Ishikawa (cell line): ENCODE measurements at regions not wholly inside any gene's neighbourhood (a gene's known extent, or its start where the extent isn't known, plus 50 kb on each side); places are given as distances from the start of the nearest gene placed in this dataset.
A peak's percentile ranks its signal among the peaks of the same experiment; 100 is the strongest.

Experiments
- CEBPB ChIP-seq: IDR thresholded peaks from 2 replicates; pipeline ENCODE4 v1.6.1; 2012
- CREB1 ChIP-seq: IDR thresholded peaks from 2 replicates; pipeline ENCODE4 v1.6.1; 2012; ENCODE audit warnings: low read depth
- EGR1 ChIP-seq: IDR thresholded peaks from 2 replicates; pipeline ENCODE4 v1.6.1; 2012
- EP300 ChIP-seq: IDR thresholded peaks from 2 replicates; pipeline ENCODE4 v1.6.1; 2012; ENCODE audit warnings: borderline replicate concordance
- FOXM1 ChIP-seq: IDR thresholded peaks from 2 replicates; pipeline ENCODE4 v1.6.1; 2012; ENCODE audit warnings: low read depth, borderline replicate concordance
- NFIC ChIP-seq: IDR thresholded peaks from 2 replicates; pipeline ENCODE4 v1.6.1; 2012
- RAD21 ChIP-seq: IDR thresholded peaks from 2 replicates; pipeline ENCODE4 v1.6.1; 2012; ENCODE audit warnings: low read depth
- TAF1 ChIP-seq: IDR thresholded peaks from 2 replicates; pipeline ENCODE4 v1.6.1; 2012; ENCODE audit warnings: low read depth, mild to moderate bottlenecking
- TCF12 ChIP-seq: IDR thresholded peaks from 2 replicates; pipeline ENCODE4 v1.6.1; 2012; ENCODE audit warnings: low read depth
- TEAD4 ChIP-seq: IDR thresholded peaks from 2 replicates; pipeline ENCODE4 v1.6.1; 2012
- USF1 ChIP-seq: IDR thresholded peaks from 2 replicates; pipeline ENCODE4 v1.6.1; 2012
- YY1 ChIP-seq: IDR thresholded peaks from 2 replicates; pipeline ENCODE4 v1.6.1; 2012; ENCODE audit warnings: low read depth
- ZBTB7A ChIP-seq: IDR thresholded peaks from 2 replicates; pipeline ENCODE4 v1.6.1; 2012; ENCODE audit warnings: low read depth
- TF ChIP-seq, protein P1 (sequence below): IDR thresholded peaks from 2 replicates; pipeline ENCODE4 v1.6.1; 2012; ENCODE audit warnings: low read depth, mild to moderate bottlenecking
- TF ChIP-seq, protein P2 (sequence below): IDR thresholded peaks from 2 replicates; pipeline ENCODE4 v1.6.1; 2012

- no peak for TF ChIP-seq USF1
- no peak for TF ChIP-seq ZBTB7A
- no peak for TF ChIP-seq RAD21
- TF ChIP-seq YY1, result no peak
- no peak for TF ChIP-seq TAF1
- no peak for TF ChIP-seq CEBPB
- no peak for TF ChIP-seq FOXM1
- TF ChIP-seq TCF12, result no peak
- no peak for TF ChIP-seq CREB1
- TF ChIP-seq NFIC, result no peak
- TF ChIP-seq, protein P1, sequence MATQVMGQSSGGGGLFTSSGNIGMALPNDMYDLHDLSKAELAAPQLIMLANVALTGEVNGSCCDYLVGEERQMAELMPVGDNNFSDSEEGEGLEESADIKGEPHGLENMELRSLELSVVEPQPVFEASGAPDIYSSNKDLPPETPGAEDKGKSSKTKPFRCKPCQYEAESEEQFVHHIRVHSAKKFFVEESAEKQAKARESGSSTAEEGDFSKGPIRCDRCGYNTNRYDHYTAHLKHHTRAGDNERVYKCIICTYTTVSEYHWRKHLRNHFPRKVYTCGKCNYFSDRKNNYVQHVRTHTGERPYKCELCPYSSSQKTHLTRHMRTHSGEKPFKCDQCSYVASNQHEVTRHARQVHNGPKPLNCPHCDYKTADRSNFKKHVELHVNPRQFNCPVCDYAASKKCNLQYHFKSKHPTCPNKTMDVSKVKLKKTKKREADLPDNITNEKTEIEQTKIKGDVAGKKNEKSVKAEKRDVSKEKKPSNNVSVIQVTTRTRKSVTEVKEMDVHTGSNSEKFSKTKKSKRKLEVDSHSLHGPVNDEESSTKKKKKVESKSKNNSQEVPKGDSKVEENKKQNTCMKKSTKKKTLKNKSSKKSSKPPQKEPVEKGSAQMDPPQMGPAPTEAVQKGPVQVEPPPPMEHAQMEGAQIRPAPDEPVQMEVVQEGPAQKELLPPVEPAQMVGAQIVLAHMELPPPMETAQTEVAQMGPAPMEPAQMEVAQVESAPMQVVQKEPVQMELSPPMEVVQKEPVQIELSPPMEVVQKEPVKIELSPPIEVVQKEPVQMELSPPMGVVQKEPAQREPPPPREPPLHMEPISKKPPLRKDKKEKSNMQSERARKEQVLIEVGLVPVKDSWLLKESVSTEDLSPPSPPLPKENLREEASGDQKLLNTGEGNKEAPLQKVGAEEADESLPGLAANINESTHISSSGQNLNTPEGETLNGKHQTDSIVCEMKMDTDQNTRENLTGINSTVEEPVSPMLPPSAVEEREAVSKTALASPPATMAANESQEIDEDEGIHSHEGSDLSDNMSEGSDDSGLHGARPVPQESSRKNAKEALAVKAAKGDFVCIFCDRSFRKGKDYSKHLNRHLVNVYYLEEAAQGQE, result no peak
- TF ChIP-seq EP300, result no peak
- TF ChIP-seq, protein P2, sequence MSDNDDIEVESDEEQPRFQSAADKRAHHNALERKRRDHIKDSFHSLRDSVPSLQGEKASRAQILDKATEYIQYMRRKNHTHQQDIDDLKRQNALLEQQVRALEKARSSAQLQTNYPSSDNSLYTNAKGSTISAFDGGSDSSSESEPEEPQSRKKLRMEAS, result no peak
- TF ChIP-seq EGR1, result no peak
- TF ChIP-seq TEAD4, result no peak
Observed at GRCh38 chr9:118957585-118957984, 411.6 kb downstream of the BRINP1 start.

DNA sequence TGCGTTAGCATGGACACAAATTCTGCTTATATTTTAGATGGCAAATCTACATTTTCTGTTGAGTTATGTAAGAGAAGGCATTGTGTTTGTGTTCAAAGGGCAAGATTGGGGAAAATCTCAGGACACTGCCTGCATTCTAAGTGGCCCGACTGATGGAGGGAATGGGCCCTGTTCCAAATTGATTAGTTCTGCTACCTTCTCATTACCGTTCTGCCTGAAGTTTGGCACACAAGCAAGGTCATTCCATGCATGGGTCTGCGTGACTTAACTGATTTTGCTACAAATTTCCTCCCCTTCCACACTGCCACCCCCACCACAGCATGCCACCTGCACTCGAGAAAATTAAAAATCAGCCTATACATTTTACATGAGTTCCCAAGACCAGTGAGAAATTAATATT, 409.9 kb downstream of the BRINP1 start:
- TF ChIP-seq TCF12 (no peak), YY1 (no peak), ZBTB7A (no peak), EP300 (no peak)

DNA sequence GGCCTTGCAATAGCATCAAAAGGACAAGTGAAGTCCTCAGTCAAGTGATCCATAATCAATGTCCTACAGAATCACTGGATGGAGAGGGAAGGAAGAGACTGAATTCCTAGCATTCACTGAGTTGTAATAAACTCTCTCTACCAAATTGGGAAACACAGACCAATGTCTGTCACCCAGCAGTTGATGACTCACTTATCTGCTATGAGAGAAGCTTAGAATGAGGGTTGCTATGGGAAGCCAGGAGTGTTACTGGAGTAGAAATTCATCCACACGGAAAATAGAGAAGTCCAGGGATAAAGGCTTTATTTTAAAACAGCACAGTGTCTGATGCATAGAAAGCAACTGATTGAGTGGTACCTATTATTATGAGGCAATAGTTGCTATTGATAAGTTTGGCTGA, 407.4 kb downstream of the BRINP1 start:
- peak; percentile 75 for TF ChIP-seq TEAD4
- TF ChIP-seq ZBTB7A, result no peak
- TF ChIP-seq FOXM1, result no peak
- TF ChIP-seq EP300, result peak; percentile 49; the same call in 1 of the 2 replicates

GRCh38 chr9:118962426-118962825, 406.8 kb downstream of the BRINP1 start:
- no peak for TF ChIP-seq CEBPB
- TF ChIP-seq NFIC, result no peak
- no peak for TF ChIP-seq EGR1
- no peak for TF ChIP-seq RAD21
- no peak for TF ChIP-seq EP300
- TF ChIP-seq, protein P2, result no peak
- no peak for TF ChIP-seq USF1
- TF ChIP-seq FOXM1, result no peak
- no peak for TF ChIP-seq ZBTB7A
- TF ChIP-seq TCF12, result no peak
- no peak for TF ChIP-seq TEAD4
- no peak for TF ChIP-seq YY1

GRCh38 chr9:118963674-118964073, 405.6 kb downstream of the BRINP1 start:
- TF ChIP-seq YY1, result no peak

GRCh38 chr9:118967901-118968300, 401.3 kb downstream of the BRINP1 start:
- no peak for TF ChIP-seq USF1
- TF ChIP-seq ZBTB7A, result no peak
- no peak for TF ChIP-seq EP300
- TF ChIP-seq CREB1, result no peak
- no peak for TF ChIP-seq NFIC
- no peak for TF ChIP-seq TCF12
- no peak for TF ChIP-seq TAF1

GRCh38 chr9:118975736-118976135, 393.5 kb downstream of the BRINP1 start:
- TF ChIP-seq ZBTB7A, result no peak
- TF ChIP-seq, protein P2, result no peak
- no peak for TF ChIP-seq EP300
- no peak for TF ChIP-seq CREB1

DNA sequence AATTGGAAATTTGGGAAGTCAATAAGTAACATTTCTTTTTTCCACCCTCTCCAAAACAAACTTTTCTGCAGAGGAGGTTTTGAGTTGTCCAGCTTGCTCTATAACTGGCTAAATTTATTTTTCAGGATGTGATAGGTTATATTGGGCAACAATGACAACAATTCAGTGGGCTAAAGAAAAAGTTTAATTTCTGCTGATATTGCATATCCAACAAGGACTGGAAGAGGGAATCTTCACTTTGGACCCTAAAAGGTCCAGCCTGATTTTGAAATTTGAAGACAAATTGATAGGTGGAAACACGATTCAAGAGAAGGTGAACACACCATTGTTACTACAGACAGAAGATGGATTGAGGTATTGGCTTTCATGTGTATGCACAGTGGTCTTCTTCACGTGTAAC, 393.1 kb downstream of the BRINP1 start:
- TF ChIP-seq RAD21 (no peak), CREB1 (no peak), ZBTB7A (no peak), TCF12 (no peak), TEAD4 (no peak), USF1 (no peak)
